CD4-positive, alpha-beta T cell treated with Interleukin-12 subunit alpha and Interleukin-12 subunit beta, for 1 hour (primary cell): ENCODE measurements at regions not wholly inside any gene's neighbourhood (a gene's known extent, or its start where the extent isn't known, plus 50 kb on each side); places are given as distances from the start of the nearest gene placed in this dataset.

Experiments used
- DNase-seq: peaks from one replicate; pipeline ENCODE4 v3.0.0-alpha.2; 2020

- DNase-seq: no peak
Observed at GRCh38 chr9:8262625-8263622, 463.3 kb upstream of the DMAC1 start.

GRCh38 chr9:8261737-8262136 is 462.2 kb upstream of the DMAC1 start:
- no peak for DNase-seq

- no peak for DNase-seq
Observed at GRCh38 chr9:8259028-8259427, 459.4 kb upstream of the DMAC1 start.

GRCh38 chr9:8256880-8257279 is 457.3 kb upstream of the DMAC1 start:
- no peak for DNase-seq

- no peak for DNase-seq
Observed at GRCh38 chr9:8255850-8256249, 456.3 kb upstream of the DMAC1 start.

- no peak for DNase-seq
Observed at GRCh38 chr9:8254541-8254940, 455.0 kb upstream of the DMAC1 start.

GRCh38 chr9:8252445-8252844 is 452.9 kb upstream of the DMAC1 start:
- no peak for DNase-seq

GRCh38 chr9:8251566-8251965 is 452.0 kb upstream of the DMAC1 start:
- DNase-seq: no peak

GRCh38 chr9:8244505-8245092 is 445.0 kb upstream of the DMAC1 start:
- DNase-seq: no peak

- DNase-seq: no peak
Observed at GRCh38 chr9:8241201-8241600, 441.6 kb upstream of the DMAC1 start.

GRCh38 chr9:8237096-8237495 is 437.5 kb upstream of the DMAC1 start:
- DNase-seq: no peak

GRCh38 chr9:8235489-8235888 is 435.9 kb upstream of the DMAC1 start:
- DNase-seq: no peak

- DNase-seq: no peak
Observed at GRCh38 chr9:8234316-8234715, 434.7 kb upstream of the DMAC1 start.

GRCh38 chr9:8232726-8233125 is 433.1 kb upstream of the DMAC1 start:
- no peak for DNase-seq

- no peak for DNase-seq
Observed at GRCh38 chr9:8229226-8229625, 429.6 kb upstream of the DMAC1 start.

- DNase-seq: no peak
Observed at GRCh38 chr9:8224381-8224801, 424.8 kb upstream of the DMAC1 start.

- no peak for DNase-seq
Observed at GRCh38 chr9:8223861-8224260, 424.3 kb upstream of the DMAC1 start.

- DNase-seq: no peak
Observed at GRCh38 chr9:8221462-8221861, 421.9 kb upstream of the DMAC1 start.

- no peak for DNase-seq
Observed at GRCh38 chr9:8208465-8208864, 408.9 kb upstream of the DMAC1 start.

- DNase-seq: no peak
Observed at GRCh38 chr9:8207596-8207995, 408.0 kb upstream of the DMAC1 start.

- DNase-seq: no peak
Observed at GRCh38 chr9:8206720-8207119, 407.1 kb upstream of the DMAC1 start.

GRCh38 chr9:8205576-8205975 is 406.0 kb upstream of the DMAC1 start:
- DNase-seq: no peak

- no peak for DNase-seq
Observed at GRCh38 chr9:8189881-8190280, 390.3 kb upstream of the DMAC1 start.

GRCh38 chr9:8188723-8189407 is 389.3 kb upstream of the DMAC1 start:
- DNase-seq: no peak
